Mucosa of descending colon (tissue), 3 donors: ENCODE measurements at regions not wholly inside any gene's neighbourhood (a gene's known extent, or its start where the extent isn't known, plus 50 kb on each side); places are given as distances from the start of the nearest gene placed in this dataset.

Source experiments
- ATAC-seq: fragments of 200-7000 bp; cut with Tn5 transposase; one replicate; pipeline ENCODE4 v1.9.1; 2020; ENCODE audit warnings: mild to moderate bottlenecking, moderate library complexity
- DNase-seq, 3 donors: peaks; one replicate each; pipeline ENCODE4 v3.0.0-alpha.2; 2020
- H3K36me3 ChIP-seq: fragments of 200-600 bp; one replicate; pipeline ENCODE4 v1.8.0; 2021; ENCODE audit warnings: low read depth, mild to moderate bottlenecking
- H3K4me1 ChIP-seq: fragments of 200-600 bp; one replicate; pipeline ENCODE4 v1.8.0; 2021; ENCODE audit warnings: low read depth, mild to moderate bottlenecking
- H3K4me3 ChIP-seq: fragments of 200-600 bp; one replicate; pipeline ENCODE4 v1.8.0; 2021; ENCODE audit warnings: mild to moderate bottlenecking
- H3K9me3 ChIP-seq: fragments of 200-600 bp; one replicate; pipeline ENCODE4 v1.8.0; 2021; ENCODE audit warnings: mild to moderate bottlenecking
- intact Hi-C, 2 donors: fragments of 100-400 bp; cut with DNase I in 1 of 2; cut with micrococcal nuclease in 1 of 2; formaldehyde crosslinking; loops; one replicate each; pipeline versions ENCODE4 v1.11.0 to v1.11.1; 2022; cut with DNase I, micrococcal nuclease
- TF ChIP-seq, protein P1 (sequence below): fragments of 200-600 bp; IDR thresholded peaks from one replicate; pipeline ENCODE4 v1.8.0; 2022; ENCODE audit warnings: antibody characterized with exemption, mild to moderate bottlenecking
- donor health status: DM: no; HTN: no; CAD: no; lungs with moderate emphysema.
- donor health status: DM: no; HTN: no; CAD: no.
- donor health status: DM: no; HTN: yes; CAD: no.

DNA sequence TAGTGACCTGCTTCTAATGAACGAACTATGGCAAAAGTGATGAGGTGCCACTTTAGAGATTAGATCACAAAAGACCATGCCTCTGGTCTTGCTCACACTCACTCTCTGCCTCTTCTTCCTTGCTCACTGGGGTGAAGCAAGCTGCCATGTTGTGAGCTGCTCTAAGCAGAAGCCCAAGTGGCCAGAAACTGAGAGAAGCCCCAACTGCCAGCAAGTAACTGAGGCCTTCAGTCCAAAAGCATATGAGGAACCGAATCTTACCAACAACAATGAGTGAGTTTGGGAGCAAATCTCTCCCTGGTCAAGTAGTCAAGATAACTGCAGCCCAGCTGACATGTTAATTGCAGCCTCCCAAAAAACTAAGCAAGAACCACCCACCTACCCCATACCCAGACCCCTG lies 126.0 kb upstream of the ACO1 start:
- ATAC-seq (no peak), DNase-seq (no peak)
- intact Hi-C loops: no loop called here
- Histone ChIP-seq H3K4me1 (no peaks in the 10 kb centered on the region), H3K36me3 (no peaks in the 10 kb centered on the region), H3K9me3 (no peaks in the 10 kb centered on the region), H3K4me3 (no peak overlapping the region)
- TF ChIP-seq, protein P1, sequence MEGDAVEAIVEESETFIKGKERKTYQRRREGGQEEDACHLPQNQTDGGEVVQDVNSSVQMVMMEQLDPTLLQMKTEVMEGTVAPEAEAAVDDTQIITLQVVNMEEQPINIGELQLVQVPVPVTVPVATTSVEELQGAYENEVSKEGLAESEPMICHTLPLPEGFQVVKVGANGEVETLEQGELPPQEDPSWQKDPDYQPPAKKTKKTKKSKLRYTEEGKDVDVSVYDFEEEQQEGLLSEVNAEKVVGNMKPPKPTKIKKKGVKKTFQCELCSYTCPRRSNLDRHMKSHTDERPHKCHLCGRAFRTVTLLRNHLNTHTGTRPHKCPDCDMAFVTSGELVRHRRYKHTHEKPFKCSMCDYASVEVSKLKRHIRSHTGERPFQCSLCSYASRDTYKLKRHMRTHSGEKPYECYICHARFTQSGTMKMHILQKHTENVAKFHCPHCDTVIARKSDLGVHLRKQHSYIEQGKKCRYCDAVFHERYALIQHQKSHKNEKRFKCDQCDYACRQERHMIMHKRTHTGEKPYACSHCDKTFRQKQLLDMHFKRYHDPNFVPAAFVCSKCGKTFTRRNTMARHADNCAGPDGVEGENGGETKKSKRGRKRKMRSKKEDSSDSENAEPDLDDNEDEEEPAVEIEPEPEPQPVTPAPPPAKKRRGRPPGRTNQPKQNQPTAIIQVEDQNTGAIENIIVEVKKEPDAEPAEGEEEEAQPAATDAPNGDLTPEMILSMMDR: no peak

DNA sequence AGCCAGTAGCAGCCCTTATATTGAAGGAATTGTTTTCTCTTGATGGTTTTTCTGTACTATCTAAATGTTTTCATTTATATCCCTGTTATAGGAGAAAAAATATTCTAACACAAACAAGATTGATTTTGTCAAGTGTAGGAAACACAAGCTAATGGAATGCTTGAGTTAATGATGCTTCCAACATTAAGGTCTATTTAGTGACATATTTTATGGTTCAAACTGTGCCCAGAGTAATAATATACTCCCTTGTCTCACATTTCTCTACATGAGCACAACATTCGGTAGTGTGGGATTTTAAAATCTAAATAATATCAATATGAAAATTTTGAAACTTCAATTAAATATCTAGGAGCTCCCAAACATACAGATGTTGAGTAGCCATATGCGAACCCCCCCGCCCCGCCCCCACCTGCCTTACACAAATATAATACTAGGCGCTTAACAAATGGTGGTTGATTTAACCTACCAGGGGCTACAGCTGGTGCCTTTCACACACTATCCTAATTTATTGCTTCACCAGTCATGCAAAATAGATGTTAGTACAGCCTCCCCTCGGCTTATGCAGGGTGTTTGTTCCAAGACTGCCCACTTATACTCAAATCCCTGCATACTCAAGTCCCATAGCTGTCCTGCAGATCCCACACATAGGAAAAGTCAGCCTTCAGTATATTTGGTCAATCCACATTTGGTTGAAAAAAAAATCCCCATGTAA lies 124.1 kb upstream of the ACO1 start:
- H3K4me3 ChIP-seq: no peak overlapping the region
- intact Hi-C loops: no loop called here
- TF ChIP-seq, protein P1: no peak
- no peaks in the 10 kb centered on the region for H3K4me1 ChIP-seq
- H3K9me3 ChIP-seq: no peaks in the 10 kb centered on the region
- DNase-seq (no peak), ATAC-seq (no peak)
- H3K36me3 ChIP-seq: no peaks in the 10 kb centered on the region

DNA sequence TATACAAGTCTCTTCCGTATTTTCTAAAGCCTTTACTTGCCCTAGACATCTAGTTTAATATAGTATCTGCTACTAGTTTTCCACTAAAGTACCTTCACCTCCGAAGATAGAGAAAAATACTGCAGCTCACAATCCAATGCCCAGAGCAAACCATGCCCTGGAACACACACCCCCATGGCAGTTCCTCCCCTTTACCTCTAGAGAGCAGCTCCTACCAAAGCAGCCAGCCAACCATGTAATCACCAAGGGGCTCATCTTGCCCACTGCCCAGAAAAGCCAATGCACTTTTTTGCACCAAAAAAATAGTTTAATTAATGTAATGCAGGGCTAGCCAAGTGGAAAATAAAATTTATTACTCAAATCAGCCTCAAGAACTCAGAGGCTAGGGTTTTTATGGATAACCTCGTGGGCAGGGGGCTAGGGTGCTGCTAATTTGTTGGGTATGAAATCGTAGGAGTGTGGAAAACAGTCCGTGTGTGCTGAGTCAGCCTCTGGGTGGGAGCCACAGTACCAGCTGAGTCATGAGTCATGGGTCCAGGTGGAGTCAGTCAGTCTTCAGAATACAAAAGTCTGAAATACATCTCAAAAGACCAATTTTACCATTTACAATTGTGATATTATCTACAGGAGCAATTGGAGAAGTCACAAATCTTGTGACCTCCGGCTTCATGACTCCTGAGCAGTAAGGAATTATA lies 120.1 kb upstream of the ACO1 start:
- intact Hi-C loops: no loop called here
- Histone ChIP-seq H3K4me1 (no peaks in the 10 kb centered on the region), H3K36me3 (no peaks in the 10 kb centered on the region), H3K9me3 (no peaks in the 10 kb centered on the region), H3K4me3 (no peak overlapping the region)
- TF ChIP-seq, protein P1: no peak
- no peak for DNase-seq
- no peak for ATAC-seq

DNA sequence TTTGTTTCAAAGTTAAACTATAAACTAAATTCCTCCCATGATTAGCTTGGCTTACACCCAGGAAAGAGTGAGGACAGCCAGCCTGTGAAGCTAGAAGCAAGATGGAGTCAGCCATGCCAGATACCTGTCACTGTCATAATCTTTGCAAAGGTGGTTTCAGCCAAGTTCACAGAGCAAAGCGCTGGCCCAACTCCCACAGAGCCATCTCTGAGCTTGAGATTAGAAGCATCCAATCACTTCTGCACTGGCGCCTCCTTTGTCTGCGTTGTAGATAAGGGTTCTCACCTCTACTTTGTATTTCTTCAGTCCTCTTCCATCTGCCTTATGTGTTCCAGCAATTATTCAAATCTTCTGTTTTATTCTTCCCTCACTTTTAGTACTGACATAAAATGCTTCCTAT lies 119.4 kb upstream of the ACO1 start:
- intact Hi-C loops: no loop called here

DNA sequence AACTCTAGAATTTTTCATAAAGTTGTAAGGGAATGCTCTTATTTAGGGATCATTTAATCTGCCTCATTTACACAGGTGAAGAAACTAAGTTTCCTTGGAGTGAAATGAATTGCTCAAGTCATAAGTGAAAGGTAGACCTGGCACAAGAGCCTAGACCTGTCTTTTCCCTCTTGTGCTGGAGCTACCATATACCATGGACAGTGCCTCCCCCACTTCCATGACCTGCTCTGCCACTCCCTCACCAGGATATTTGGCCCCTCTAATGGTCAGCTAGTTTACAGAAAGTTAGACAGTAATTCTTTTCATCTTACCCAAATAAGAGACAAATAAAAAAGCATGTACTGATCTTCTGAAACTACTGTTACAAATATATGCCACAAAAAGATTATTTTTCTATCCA lies 105.5 kb upstream of the ACO1 start:
- Histone ChIP-seq H3K36me3 (no peaks in the 10 kb centered on the region), H3K9me3 (no peaks in the 10 kb centered on the region), H3K4me3 (no peak overlapping the region), H3K4me1 (no peaks in the 10 kb centered on the region)
- no peak for ATAC-seq
- DNase-seq: no peak
- intact Hi-C loops: no loop called here
- TF ChIP-seq, protein P1: no peak

More for the DNA sequence above, 119.4 kb upstream of the ACO1 start:
- Histone ChIP-seq H3K9me3 (no peaks in the 10 kb centered on the region), H3K36me3 (no peaks in the 10 kb centered on the region), H3K4me1 (no peaks in the 10 kb centered on the region), H3K4me3 (no peak overlapping the region)
- TF ChIP-seq, protein P1: no peak
- ATAC-seq: no peak
- DNase-seq: no peak
